HG03025 (cell line): ENCODE measurements at regions not wholly inside any gene's neighbourhood (a gene's known extent, or its start where the extent isn't known, plus 50 kb on each side); places are given as distances from the start of the nearest gene placed in this dataset.

Source experiments
- ATAC-seq: cut with Tn5 transposase; IDR thresholded peaks from one replicate; pipeline ENCODE4 v1.9.1; 2021; ENCODE audit warnings: mild to moderate bottlenecking, moderate library complexity; ENCODE audit not compliant: unreplicated experiment, low FRiP score

GRCh38 chr7:47149208-47149839, 432.6 kb downstream of the TNS3 start:
- peak; percentile 48 for ATAC-seq

GRCh38 chr7:47148536-47149207, 433.2 kb downstream of the TNS3 start:
- no peak for ATAC-seq

GRCh38 chr7:47147213-47147631, 434.7 kb downstream of the TNS3 start:
- ATAC-seq, result no peak

- ATAC-seq, result no peak
Observed at GRCh38 chr7:47145982-47146381, 435.9 kb downstream of the TNS3 start.

DNA sequence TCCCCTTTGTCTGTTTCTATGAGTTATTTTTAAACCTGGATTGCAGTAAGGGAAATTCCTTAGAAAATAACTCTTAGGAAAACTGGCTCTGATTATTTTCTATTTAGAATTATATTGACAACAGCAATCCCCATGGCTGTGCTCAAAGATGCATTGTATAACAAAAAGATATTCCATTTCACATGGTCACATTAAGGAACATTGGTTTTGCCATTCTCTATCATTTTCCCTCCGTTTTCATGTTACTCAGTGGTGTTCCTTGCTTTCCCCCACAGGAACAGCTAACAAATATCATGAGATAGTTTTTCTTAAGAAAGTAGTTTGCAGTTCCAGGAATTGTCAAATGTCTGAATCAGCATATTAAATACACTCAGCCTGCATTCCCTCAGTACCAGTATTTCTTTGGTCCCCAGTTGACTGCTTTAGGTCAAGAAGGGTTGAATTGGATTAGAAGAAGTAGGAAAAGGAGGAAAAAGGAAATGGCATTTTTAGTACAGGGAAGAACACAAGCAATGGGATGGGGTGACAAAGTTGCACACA, 436.7 kb downstream of the TNS3 start:
- no peak for ATAC-seq

GRCh38 chr7:47143339-47143738, 438.6 kb downstream of the TNS3 start:
- ATAC-seq, result no peak

GRCh38 chr7:47142867-47143175, 439.1 kb downstream of the TNS3 start:
- no peak for ATAC-seq

DNA sequence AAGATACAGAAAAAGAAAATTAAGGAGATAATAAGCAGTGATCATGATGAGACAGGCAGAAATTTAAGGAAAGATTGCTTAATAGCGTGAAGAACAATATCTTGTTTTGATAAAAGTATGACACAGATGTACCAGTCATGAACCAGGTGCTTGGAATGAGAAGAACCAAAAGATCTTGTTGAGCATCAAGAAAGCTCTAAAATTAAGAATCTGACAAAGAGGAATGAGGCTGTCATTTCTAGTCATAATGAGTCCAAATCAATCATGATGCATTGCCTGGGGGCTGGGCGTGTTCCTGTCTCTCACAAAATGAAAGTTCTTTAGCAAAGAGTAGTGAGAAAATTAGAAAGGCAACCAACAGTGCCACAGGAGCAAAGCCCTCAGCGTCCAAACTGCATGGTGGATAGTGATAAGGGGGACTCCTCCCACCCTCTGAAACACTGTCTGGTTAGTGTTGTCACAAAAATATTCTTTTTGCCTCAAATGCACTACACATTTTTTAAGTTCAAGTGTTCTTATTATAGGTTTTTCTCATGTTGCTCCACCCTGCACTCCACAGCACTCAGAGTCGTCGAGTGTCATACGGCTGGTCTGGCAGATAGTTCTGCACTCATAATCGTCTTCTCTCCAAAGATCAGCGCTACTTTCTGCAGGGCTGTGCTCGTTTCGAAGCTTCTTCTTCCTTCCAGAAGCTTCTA, 439.6 kb downstream of the TNS3 start:
- no peak for ATAC-seq

GRCh38 chr7:47132471-47132870, 449.4 kb downstream of the TNS3 start:
- ATAC-seq, result no peak

DNA sequence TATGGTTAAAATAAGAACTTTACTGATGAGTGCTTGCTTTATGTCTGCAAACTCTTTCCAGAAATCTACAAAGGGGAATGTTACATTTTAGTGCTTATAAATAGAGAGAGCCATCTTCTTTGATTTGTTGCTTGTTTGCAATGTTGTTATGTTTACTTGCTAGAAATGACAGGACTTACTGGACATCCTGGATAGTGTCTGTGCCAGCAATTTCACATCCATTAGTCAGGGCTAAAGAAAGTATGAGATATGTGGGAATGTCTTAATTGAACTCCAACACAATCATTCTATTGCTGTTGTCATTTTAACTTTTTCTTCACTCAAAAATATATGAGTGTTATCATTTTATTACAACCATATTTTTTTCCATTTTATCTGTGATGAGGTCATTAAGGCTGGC, 453.2 kb downstream of the TNS3 start:
- no peak for ATAC-seq

- no peak for ATAC-seq
Observed at GRCh38 chr7:47125529-47125928, 456.4 kb downstream of the TNS3 start.

DNA sequence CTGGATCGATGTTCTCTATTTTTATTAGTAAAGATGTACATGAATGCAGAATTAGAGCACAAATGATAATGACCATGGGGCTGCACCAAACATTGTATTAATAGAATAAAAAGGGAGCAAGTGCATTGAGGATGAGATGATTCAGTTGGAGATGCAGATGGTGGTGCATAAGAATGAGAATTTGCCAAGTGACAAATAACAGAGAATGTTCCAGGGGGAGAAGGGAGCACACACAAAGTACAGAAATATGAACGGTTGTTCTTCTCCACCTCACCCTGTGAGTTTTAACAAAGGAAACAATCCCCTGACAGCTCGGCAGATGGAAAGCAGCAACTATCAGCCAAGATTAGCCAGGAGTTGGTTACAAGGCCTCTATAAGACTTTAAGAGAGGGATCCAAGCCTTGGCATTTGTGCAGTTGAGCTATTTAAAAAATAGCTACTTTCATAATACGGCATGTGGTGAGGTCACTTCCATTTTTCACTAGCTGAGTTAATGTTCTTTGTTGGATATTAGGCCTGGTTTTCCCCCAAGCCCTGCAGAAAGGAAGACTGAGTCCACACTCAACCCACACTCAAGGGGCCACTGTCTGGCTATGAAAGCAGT, 462.5 kb downstream of the TNS3 start:
- ATAC-seq, result no peak

DNA sequence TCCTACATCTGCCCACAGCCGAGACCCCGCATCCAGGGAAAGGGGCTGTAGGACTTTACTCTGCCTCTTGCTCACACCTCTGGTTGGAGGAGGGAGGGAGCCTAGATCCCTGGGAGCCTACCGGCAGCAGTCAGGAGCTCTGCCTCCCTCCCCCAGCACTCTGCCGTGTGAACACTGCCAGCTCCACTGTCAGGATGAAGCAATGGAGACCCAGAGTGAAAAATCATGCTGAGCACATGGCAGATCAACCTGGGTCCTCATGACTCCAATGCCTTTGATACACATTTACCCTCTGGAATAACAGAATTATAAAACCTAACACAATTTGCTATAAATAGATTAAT, 477.7 kb downstream of the TNS3 start:
- ATAC-seq, result no peak

DNA sequence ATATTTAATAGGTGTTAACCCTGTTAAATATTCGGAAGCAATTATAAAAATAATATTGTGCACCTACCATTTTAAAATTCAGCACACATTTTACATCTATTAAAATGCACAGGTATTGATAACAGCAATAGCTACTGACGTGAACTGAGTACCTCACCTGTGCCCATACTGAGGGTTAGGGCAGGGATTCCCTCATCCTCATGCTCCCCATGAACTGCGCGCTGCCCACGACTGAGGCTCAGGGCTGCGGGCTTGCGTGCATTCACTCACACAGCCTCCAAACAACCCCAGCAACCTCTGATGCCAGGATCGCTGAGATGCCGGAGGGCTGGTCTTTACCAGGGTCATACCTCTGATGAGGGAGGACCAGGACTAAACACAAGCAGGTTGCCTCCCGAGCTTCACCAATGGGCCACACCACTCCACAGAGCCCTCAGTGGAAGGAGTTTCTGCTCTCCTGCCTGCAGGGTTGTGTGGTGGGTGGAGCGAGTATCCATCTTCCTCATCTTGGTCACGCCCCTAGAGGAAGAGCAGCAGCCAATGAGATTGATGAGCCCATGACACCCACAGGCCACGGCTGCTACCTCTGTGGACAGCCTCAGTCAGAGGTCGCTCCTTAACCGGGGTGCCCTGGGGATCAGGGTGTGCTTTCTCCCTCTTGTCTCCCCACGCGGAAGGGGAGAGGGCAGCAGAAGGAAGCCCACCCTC, 478.3 kb downstream of the TNS3 start:
- no peak for ATAC-seq

DNA sequence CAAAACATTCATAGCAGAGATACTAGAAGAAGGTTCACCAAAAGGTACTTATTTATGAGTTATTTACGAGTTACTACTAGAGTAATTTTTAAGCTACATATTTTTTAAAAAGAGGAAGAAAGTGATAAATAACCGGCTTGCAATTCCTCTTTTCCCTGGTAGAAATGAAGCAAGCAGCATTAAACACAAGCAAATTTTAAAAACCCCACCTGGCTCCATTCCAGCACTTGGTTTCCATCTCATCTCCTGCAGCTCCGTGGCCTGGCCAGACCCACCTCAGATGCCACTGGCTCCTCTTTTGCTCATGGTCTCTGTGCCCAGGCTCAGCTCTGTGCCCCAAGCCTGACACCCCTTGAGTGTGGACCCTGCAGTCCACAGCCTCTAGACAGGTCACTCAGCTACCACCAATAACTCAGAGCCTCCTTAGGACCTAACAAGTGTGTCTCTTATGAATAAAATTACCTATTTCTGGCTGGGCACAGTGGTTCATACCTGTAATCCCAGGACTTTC, 479.5 kb downstream of the TNS3 start:
- ATAC-seq, result no peak

DNA sequence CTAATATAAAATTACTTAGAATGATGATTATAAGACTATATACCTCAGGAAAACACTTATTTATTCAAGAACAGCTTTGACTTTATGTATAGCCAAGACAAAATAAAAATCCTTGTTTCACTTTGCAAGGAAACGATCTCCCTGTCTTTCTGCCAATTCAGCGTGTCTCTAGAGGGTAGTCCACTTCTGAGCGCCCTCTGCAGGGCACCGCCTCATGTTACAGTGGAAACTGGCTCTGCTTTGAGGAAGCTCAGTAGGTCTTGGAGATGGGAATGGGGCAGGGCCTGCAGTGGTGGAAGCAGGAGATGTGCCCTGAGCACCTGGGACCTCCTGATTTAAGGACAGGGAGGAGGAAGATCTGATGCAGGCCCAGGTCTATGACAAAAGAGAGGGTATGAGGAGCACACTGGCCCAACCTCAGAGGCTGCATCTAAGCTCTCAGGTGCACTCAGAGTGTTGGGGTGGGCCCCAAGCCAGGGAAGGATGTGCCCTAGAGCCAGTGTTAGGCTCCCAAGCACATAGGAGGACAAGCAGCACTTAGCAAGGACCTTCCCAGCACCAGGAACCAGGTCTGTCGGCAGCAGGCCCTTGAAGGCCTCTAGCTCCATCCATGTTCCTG, 481.0 kb downstream of the TNS3 start:
- ATAC-seq, result no peak

GRCh38 chr7:47100148-47100816, 481.6 kb downstream of the TNS3 start:
- no peak for ATAC-seq

DNA sequence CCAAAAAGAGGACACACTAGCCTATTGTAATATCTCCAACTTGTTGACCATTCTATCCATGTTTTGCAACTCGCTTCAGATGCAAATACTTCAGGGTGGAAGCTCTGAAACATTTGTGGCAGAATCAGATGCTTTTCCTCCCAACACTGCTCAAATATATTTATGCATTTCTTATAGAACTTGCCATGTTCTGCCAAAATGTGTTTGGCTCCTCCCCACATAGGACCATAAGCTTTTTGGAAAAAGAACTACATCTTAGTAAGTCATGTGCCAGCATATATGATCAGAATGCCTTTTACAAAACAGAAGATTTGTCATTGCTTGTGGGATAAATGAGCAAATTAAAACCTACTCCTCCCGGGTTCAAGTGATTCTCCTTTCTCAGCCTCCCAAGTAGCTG, 484.5 kb downstream of the TNS3 start:
- no peak for ATAC-seq

DNA sequence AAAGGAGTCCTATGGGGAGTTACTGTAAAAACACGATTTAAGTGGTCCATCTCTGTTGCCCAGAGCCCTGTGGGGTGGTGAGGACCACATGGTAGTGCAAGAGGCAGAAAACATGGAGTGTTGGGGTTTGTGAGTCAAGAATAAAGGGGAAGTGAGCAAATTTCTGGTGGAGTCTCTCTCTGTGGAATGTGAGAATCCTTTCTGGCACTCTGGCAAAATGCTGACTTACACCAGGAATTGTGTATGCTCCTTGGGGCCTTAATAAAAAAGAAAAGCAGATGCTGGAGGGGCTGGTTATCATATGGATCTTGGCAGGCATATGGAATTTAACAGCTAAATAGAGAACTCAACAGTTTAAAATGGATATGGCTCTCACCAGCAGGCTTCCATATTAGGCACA, 486.0 kb downstream of the TNS3 start:
- no peak for ATAC-seq

DNA sequence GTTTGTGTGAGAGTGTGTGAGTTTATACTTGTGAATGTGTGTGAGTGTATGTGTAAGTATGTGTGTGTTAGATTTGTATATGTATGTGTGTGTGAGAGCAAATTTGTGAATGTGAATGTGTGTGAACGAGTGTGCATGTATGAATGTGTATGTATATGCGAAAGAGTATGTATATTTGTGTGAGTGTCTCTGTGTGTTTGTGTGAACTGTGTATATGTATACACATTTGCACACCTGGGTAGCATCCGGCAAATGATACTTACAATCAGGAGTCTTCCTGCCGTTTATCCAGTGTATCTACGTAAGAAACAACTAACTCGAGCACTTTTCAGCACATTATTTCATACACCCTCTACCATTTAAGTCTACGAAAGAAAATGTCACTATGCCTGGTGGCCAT, 487.4 kb downstream of the TNS3 start:
- ATAC-seq, result no peak
